ENCODE measurements at regions not wholly inside any gene's neighbourhood (a gene's known extent, or its start where the extent isn't known, plus 50 kb on each side); places are given as distances from the start of the nearest gene placed in this dataset.

GRCh38 chr6:62367601-62368000 lies 81.6 kb upstream of the KHDRBS2 start:
- DNase-seq (ENCODE audit: low read depth, low spot score), result no peak
- TF ChIP-seq JUN (IDR thresholded peaks at IDR 0.05; ENCODE audit: borderline replicate concordance, insufficient read depth, insufficient read length, low read depth) (no peak), MYC (IDR thresholded peaks at IDR 0.05; ENCODE audit: low read depth, low read length) (no peak), POLR2A (IDR thresholded peaks at IDR 0.05; ENCODE audit: low read depth, low read length) (no peak), GATA2 (IDR thresholded peaks at IDR 0.05; ENCODE audit: insufficient read depth, insufficient read length, low read depth, low read length) (no peak), EZH2 (IDR thresholded peaks at IDR 0.05; ENCODE audit: borderline replicate concordance, low read depth, low read length, severe bottlenecking) (no peak), CTCF (IDR thresholded peaks at IDR 0.05; ENCODE audit: extremely low read depth in 1 of 2, insufficient read depth in 1 of 2, low read depth in 1 of 2, low read length in 2 of 2) (no peak), FOS (IDR thresholded peaks at IDR 0.05; ENCODE audit: borderline replicate concordance, insufficient read depth, low read length) (no peak), POLR2AphosphoS5 (IDR thresholded peaks at IDR 0.05; ENCODE audit: insufficient read depth, low read depth, low read length) (no peak)
- TF ChIP-seq, protein P1, sequence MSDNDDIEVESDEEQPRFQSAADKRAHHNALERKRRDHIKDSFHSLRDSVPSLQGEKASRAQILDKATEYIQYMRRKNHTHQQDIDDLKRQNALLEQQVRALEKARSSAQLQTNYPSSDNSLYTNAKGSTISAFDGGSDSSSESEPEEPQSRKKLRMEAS (IDR thresholded peaks at IDR 0.05; ENCODE audit: insufficient read depth, insufficient read length), result no peak
- no peak overlapping the region for H3K4me3 ChIP-seq (replicated peaks in 1 of 3; ENCODE audit: insufficient read depth in 1 of 3, low read depth in 1 of 3, low read length in 3 of 3)
- no peak for FAIRE-seq
- no peaks in the 10 kb centered on the region for H4K20me1 ChIP-seq (replicated peaks; ENCODE audit: control insufficient read depth, extremely low read depth, insufficient read depth, low read length)
- no peaks in the 10 kb centered on the region for H3K4me1 ChIP-seq (ENCODE audit: control insufficient read depth, extremely low read depth, insufficient read depth, low read length)
- H3K9ac ChIP-seq (replicated peaks; ENCODE audit: extremely low read depth, insufficient read depth, low read length), result no peak overlapping the region
- BruUV-seq (replicated peaks), result no TSS peak
- no peak overlapping the region for H3K27ac ChIP-seq (ENCODE audit: insufficient read depth, low read depth, low read length)
- H3K27me3 ChIP-seq (ENCODE audit: control insufficient read depth in 2 of 2, insufficient read depth in 2 of 2, low read length in 2 of 2), result no peaks in the 10 kb centered on the region
- H3K79me2 ChIP-seq (ENCODE audit: control insufficient read depth, insufficient read depth, low read length), result no peaks in the 10 kb centered on the region
- no peak overlapping the region for H3K4me2 ChIP-seq (ENCODE audit: insufficient read depth, low read length)
- H3K9me1 ChIP-seq (replicated peaks; ENCODE audit: control insufficient read depth, extremely low read depth, insufficient read depth, low read length), result no peaks in the 10 kb centered on the region
- no peak overlapping the region for H2AFZ ChIP-seq (ENCODE audit: low read depth, low read length)
- no peaks in the 10 kb centered on the region for H3K9me3 ChIP-seq (replicated peaks; ENCODE audit: control insufficient read depth, insufficient read depth, low read length)
- ChIA-PET CTCF (no interaction called here), POLR2A (no interaction called here)
- no peaks in the 10 kb centered on the region for H3K36me3 ChIP-seq (ENCODE audit: control insufficient read depth in 2 of 2, extremely low read depth in 1 of 2, insufficient read depth in 2 of 2, low read length in 2 of 2)
- dilution Hi-C loops (cut with MboI; ENCODE audit: extremely low pct_ligation_motif_present, low sequenced_read_pairs), result no loop called here
- intact Hi-C loops (cut with micrococcal nuclease), result no loop called here
